ENCODE measurements at regions not wholly inside any gene's neighbourhood (a gene's known extent, or its start where the extent isn't known, plus 50 kb on each side); places are given as distances from the start of the nearest gene placed in this dataset.

GRCh38 chr13:62631619-62632018, 1216.0 kb upstream of the PCDH20 start:
- Histone ChIP-seq H3K79me2 (ENCODE audit: insufficient read depth, low read length) (no peaks in the 10 kb centered on the region), H4K20me1 (ENCODE audit: insufficient read depth, low read length) (no peaks in the 10 kb centered on the region), H3K4me3 (replicated peaks in 1 of 3; ENCODE audit: insufficient read depth in 1 of 3, low read depth in 2 of 3, low read length in 3 of 3) (no peak overlapping the region), H3K27me3 (ENCODE audit: control insufficient read depth in 1 of 2, insufficient read depth in 2 of 2, low read length in 2 of 2) (no peaks in the 10 kb centered on the region), H3K36me3 (replicated peaks in 1 of 2; ENCODE audit: control insufficient read depth in 1 of 2, insufficient read depth in 2 of 2, low read length in 2 of 2) (no peaks in the 10 kb centered on the region), H3K4me2 (ENCODE audit: low read depth, low read length) (no peak overlapping the region), H2AFZ (ENCODE audit: low read length) (no peak overlapping the region), H3K9ac (ENCODE audit: insufficient read depth, low read depth, low read length) (no peak overlapping the region), H3K9me3 (ENCODE audit: low read length) (no peaks in the 10 kb centered on the region), H3K4me1 (ENCODE audit: insufficient read depth, low read length) (no peaks in the 10 kb centered on the region), H3K27ac (ENCODE audit: extremely low read length, insufficient read depth, low read length) (no peak overlapping the region)
- ATAC-seq (no peak), DNase-seq (ENCODE audit: low spot score) (no peak), FAIRE-seq (no peak)
- TF ChIP-seq MXD3 (CRISPR knock-in tag; IDR thresholded peaks at IDR 0.05) (no peak), USF2 (IDR thresholded peaks at IDR 0.05; ENCODE audit: low read depth, low read length) (no peak), USF2 (CRISPR knock-in tag; IDR thresholded peaks at IDR 0.05; ENCODE audit: borderline replicate concordance) (no peak), RORA (CRISPR knock-in tag; IDR thresholded peaks at IDR 0.05) (no peak), TOE1 (CRISPR knock-in tag; IDR thresholded peaks at IDR 0.05) (no peak), GATA4 (IDR thresholded peaks at IDR 0.05; ENCODE audit: borderline replicate concordance, low read depth) (no peak), KMT2B (CRISPR knock-in tag; IDR thresholded peaks at IDR 0.05) (no peak), NCOA2 (CRISPR knock-in tag; IDR thresholded peaks at IDR 0.05) (no peak)
- TF ChIP-seq, protein P1, sequence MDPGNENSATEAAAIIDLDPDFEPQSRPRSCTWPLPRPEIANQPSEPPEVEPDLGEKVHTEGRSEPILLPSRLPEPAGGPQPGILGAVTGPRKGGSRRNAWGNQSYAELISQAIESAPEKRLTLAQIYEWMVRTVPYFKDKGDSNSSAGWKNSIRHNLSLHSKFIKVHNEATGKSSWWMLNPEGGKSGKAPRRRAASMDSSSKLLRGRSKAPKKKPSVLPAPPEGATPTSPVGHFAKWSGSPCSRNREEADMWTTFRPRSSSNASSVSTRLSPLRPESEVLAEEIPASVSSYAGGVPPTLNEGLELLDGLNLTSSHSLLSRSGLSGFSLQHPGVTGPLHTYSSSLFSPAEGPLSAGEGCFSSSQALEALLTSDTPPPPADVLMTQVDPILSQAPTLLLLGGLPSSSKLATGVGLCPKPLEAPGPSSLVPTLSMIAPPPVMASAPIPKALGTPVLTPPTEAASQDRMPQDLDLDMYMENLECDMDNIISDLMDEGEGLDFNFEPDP (CRISPR knock-in tag; conservative IDR thresholded peaks at IDR 0.05) = no peak
- TF ChIP-seq, protein P2, sequence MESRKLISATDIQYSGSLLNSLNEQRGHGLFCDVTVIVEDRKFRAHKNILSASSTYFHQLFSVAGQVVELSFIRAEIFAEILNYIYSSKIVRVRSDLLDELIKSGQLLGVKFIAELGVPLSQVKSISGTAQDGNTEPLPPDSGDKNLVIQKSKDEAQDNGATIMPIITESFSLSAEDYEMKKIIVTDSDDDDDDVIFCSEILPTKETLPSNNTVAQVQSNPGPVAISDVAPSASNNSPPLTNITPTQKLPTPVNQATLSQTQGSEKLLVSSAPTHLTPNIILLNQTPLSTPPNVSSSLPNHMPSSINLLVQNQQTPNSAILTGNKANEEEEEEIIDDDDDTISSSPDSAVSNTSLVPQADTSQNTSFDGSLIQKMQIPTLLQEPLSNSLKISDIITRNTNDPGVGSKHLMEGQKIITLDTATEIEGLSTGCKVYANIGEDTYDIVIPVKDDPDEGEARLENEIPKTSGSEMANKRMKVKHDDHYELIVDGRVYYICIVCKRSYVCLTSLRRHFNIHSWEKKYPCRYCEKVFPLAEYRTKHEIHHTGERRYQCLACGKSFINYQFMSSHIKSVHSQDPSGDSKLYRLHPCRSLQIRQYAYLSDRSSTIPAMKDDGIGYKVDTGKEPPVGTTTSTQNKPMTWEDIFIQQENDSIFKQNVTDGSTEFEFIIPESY (CRISPR knock-in tag; IDR thresholded peaks at IDR 0.05) = no peak
- intact Hi-C loops (cut with micrococcal nuclease; ENCODE audit: unreplicated experiment) = no loop called here
- 23% methylated on average over 2 of the region's 2 CpGs for WGBS (ENCODE audit: low lambda C conversion rate)
- no TSS peak for BruUV-seq (replicated peaks)
- POLR2A ChIA-PET = no interaction called here
- CTCF ChIA-PET (ENCODE audit: low intra/inter-chr PET ratio, low total read pairs) = no interaction called here
- in situ Hi-C loops (cut with HindIII; ENCODE audit: extremely low pct_ligation_motif_present, low pct_unique_long_range_greater_than_20kb) = no loop called here
